ENCODE measurements at regions not wholly inside any gene's neighbourhood (a gene's known extent, or its start where the extent isn't known, plus 50 kb on each side); places are given as distances from the start of the nearest gene placed in this dataset.
"Not testable (repeated sequence)": the region's sequence is repeated elsewhere in the genome, so short reads cannot be mapped to it uniquely, and the experiment has no call there.

DNA sequence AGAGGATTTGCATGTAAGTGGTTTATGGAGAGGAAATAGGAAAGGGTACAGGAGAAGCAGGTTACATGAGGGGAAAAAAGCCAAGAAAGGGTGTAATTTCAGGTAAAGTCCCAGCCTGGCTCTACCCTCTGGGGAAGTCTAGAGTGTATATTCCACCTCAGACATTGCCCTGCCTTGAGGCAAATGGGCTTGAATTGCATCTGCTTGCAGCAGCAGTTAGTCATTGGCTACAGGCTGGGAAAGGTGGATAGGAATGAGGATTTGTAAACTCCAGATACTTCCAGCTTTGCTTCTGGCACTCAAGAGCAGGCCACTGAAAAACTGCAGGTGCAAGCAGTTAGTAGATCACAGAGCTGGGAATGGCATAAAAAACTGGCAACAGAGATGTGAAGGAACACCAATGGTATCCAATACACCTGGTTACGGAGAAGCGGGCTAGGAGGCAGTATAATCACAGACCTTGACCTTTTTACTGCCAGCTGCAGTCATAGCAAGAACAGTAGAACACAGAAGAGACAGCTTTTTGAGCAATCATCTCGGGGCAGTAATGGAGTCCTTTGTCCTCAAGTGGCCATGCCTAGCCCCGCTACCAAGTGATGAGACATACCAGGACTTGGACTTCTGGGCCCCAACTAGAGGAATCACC is 226.9 kb upstream of the NRIP1 start:
- TF ChIP-seq, protein P1, sequence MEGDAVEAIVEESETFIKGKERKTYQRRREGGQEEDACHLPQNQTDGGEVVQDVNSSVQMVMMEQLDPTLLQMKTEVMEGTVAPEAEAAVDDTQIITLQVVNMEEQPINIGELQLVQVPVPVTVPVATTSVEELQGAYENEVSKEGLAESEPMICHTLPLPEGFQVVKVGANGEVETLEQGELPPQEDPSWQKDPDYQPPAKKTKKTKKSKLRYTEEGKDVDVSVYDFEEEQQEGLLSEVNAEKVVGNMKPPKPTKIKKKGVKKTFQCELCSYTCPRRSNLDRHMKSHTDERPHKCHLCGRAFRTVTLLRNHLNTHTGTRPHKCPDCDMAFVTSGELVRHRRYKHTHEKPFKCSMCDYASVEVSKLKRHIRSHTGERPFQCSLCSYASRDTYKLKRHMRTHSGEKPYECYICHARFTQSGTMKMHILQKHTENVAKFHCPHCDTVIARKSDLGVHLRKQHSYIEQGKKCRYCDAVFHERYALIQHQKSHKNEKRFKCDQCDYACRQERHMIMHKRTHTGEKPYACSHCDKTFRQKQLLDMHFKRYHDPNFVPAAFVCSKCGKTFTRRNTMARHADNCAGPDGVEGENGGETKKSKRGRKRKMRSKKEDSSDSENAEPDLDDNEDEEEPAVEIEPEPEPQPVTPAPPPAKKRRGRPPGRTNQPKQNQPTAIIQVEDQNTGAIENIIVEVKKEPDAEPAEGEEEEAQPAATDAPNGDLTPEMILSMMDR (IDR thresholded peaks at IDR 0.05; ENCODE audit: insufficient read depth, low read depth, low read length, missing control alignments), result no peak
- H3K4me3 ChIP-seq (ENCODE audit: low read depth, low read length), result no peak overlapping the region
- DNase-seq (ENCODE audit: low read depth), result no peak

DNA sequence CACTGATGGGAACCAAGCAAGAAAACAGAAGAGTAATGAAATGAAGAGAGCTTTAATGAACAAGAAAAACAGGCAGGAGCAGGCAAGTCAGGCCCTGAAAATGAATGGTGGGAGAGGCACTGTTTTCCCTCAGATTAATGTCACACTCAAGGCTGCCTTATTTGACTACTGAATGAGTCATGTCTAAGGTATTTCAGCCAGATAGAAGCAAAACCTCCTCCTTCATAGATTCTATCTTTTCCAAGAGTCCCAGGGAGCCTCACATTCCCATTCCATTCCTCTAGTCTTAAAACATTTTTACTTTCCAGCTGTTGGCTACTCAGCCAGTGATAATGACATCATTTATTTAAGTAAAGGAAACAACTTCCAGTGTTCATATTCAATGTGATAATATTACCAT is 228.4 kb upstream of the NRIP1 start:
- TF ChIP-seq, protein P1 (IDR thresholded peaks at IDR 0.05; ENCODE audit: insufficient read depth, low read depth, low read length, missing control alignments), result no peak
- DNase-seq (ENCODE audit: low read depth), result no peak
- H3K4me3 ChIP-seq (ENCODE audit: low read depth, low read length), result no peak overlapping the region

DNA sequence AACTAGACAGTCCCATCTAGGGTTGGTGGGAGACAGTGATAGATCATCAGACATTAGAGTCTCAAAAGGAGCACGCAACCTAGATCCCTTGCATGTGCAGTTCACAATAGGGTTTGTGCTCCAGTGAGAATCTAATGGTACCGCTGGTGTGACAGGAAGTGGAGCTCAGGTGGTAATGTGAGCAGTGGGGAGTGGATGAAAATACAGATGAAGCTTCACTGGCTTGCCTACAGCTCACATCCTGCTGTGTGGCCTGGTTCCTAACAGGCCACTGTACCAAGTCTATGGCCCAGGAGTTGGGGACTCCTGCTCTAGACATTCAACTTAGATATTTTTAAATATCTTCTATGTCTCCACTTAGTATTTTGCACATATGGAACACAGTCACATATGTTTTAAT is 231.1 kb upstream of the NRIP1 start:
- H3K4me3 ChIP-seq (ENCODE audit: low read depth, low read length), result no peak overlapping the region
- TF ChIP-seq, protein P1 (IDR thresholded peaks at IDR 0.05; ENCODE audit: insufficient read depth, low read depth, low read length, missing control alignments), result no peak
- no peak for DNase-seq (ENCODE audit: low read depth)

DNA sequence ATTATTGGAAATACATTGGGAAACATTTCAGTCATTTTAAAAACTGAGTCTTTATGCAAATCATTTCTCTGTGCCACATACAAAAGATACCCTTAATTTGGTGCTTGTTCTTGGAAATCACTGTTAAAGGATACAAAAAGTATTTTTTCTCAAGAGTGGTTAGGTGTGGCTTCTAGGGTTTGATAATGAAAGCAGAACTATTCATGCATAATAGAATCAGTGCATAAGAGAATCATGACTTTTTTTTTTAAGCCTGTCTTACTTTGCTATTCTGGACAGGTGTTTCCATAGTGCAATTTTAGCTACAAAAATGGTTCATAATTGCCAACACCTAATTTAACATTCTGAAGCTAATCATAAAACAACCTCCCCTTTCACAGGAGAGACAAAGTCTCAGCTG is 233.0 kb upstream of the NRIP1 start:
- no peak for DNase-seq (ENCODE audit: low read depth)
- no peak overlapping the region for H3K4me3 ChIP-seq (ENCODE audit: low read depth, low read length)
- TF ChIP-seq, protein P1 (IDR thresholded peaks at IDR 0.05; ENCODE audit: insufficient read depth, low read depth, low read length, missing control alignments), result no peak

DNA sequence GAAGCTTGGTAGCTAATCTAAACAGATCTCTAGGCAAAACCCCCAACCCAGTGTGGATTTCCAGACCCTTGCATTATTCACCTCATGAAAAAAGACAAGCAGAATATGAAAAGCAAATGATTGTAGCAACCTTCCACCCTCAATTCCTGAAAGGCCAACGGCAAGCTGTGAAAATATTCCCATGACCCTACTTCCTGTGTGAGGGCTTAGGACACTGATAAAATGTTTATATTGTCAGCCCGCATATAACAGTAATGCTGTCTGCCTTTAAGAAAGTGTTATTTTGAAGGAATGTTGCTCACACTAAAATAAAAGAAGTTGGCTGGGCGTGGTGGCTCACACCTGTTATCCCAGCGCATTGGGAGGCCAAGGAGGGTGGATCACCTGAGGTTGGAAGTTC is 233.5 kb upstream of the NRIP1 start:
- TF ChIP-seq, protein P1 (IDR thresholded peaks at IDR 0.05; ENCODE audit: insufficient read depth, low read depth, low read length, missing control alignments), result no peak
- no peak overlapping the region for H3K4me3 ChIP-seq (ENCODE audit: low read depth, low read length)
- no peak for DNase-seq (ENCODE audit: low read depth)

DNA sequence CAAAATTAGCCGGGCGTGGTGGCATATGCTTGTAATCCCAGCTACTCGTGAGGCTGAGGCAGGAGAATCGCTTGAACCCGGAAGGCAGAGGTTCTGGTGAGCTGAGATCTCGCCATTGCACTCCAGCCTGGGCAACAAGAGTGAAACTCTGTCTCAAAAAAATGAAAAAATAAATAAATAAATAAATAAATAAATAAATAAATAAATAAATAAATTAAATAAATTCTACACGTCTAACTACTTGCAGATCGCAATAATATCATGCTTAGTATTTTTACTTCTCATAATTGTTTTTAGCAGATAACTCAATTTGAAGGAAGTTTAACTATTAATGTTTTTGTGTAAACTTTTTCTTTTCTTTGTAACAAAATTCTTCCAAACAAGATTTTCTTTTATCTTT is 234.0 kb upstream of the NRIP1 start:
- not testable (repeated sequence) for H3K4me3 ChIP-seq (ENCODE audit: low read depth, low read length); DNase-seq (ENCODE audit: low read depth)

DNA sequence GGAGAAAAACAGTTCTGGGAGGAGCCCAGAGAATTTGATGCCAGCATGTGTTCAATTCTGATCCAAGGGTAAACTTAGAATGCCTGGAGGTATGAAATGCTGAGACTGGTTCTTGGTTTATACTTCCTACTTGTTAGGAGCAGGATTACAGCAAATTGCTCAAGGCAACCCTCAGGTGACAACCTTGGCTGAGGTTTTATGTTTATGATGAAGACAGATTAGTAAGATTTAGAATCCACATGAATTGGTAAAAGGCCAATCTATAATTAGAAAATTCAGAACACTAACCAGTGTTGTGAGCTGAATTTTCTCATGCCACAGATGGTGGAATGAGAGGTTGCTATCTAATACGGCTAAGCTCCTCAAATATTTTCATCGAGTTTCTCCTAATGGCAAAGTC is 235.3 kb upstream of the NRIP1 start:
- H3K4me3 ChIP-seq (ENCODE audit: low read depth, low read length), result no peak overlapping the region
- TF ChIP-seq, protein P1 (IDR thresholded peaks at IDR 0.05; ENCODE audit: insufficient read depth, low read depth, low read length, missing control alignments), result no peak
- DNase-seq (ENCODE audit: low read depth), result no peak

Data from GM12865 (cell line).